ENCODE measurements at regions not wholly inside any gene's neighbourhood (a gene's known extent, or its start where the extent isn't known, plus 50 kb on each side); places are given as distances from the start of the nearest gene placed in this dataset.

DNA sequence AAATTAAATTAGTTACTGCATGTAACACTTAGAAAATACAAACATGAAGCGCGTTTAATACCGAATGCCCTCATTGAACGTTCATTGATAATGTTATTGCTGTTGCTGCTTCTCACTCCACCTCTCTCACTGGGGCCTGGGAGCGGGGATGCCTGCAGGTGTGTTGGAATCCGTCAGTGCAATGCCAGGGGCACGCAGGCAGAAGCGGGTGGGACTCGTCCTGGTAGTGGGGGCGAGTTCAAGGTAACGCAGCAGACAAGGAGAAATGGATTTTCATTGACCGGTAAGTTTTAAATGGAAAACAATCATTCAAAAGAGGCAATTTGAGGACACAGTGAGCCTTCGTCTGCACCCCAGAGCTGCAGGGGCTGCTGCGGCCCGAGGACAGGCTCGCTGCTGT is 71.2 kb upstream of the AFDN start:
- TF ChIP-seq, protein P1, sequence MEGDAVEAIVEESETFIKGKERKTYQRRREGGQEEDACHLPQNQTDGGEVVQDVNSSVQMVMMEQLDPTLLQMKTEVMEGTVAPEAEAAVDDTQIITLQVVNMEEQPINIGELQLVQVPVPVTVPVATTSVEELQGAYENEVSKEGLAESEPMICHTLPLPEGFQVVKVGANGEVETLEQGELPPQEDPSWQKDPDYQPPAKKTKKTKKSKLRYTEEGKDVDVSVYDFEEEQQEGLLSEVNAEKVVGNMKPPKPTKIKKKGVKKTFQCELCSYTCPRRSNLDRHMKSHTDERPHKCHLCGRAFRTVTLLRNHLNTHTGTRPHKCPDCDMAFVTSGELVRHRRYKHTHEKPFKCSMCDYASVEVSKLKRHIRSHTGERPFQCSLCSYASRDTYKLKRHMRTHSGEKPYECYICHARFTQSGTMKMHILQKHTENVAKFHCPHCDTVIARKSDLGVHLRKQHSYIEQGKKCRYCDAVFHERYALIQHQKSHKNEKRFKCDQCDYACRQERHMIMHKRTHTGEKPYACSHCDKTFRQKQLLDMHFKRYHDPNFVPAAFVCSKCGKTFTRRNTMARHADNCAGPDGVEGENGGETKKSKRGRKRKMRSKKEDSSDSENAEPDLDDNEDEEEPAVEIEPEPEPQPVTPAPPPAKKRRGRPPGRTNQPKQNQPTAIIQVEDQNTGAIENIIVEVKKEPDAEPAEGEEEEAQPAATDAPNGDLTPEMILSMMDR (IDR thresholded peaks at IDR 0.05): no peak
- Histone ChIP-seq H3K36me3 (ENCODE audit: low read depth, missing control alignments) (no peaks in the 10 kb centered on the region), H3K4me1 (peaks cover 14% of the 10 kb centered on the region), H3K27me3 (no peaks in the 10 kb centered on the region), H3K9me3 (no peaks in the 10 kb centered on the region), H3K4me3 (no peak overlapping the region), H3K27ac (no peak overlapping the region)
- intact Hi-C loops (cut with DNase I; ENCODE audit: low total_unique reads): no loop called here
- DNase-seq: no peak
- WGBS, 2 donors: 92 to 96% methylated on average over 16 of the region's 16 CpGs

DNA sequence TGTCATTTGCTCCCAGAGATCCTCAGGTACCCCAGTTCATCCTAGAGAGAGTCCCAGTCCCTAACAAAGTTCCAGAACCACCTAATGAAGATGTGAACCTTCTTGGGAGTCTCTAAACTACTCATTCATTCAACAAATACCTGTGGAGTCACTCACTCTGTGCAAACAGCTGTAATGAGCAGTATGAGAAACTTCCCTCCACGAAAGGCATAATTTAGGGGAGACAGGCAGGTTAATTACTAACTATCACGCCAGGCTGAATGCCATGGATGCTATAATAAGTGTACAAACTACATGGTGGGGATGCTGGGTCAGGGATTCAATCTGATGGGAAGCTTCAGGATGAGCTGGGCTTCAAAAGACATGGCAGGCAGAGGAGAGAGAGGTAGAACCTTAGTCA is 70.1 kb upstream of the AFDN start:
- H3K36me3 ChIP-seq (ENCODE audit: low read depth, missing control alignments): no peaks in the 10 kb centered on the region
- intact Hi-C loops (cut with DNase I; ENCODE audit: low total_unique reads): no loop called here
- no peaks in the 10 kb centered on the region for H3K9me3 ChIP-seq
- 82 to 85% methylated on average over 2 of the region's 2 CpGs for WGBS, 2 donors
- no peaks in the 10 kb centered on the region for H3K27me3 ChIP-seq
- no peak overlapping the region for H3K4me3 ChIP-seq
- TF ChIP-seq, protein P1 (IDR thresholded peaks at IDR 0.05): no peak
- TF ChIP-seq POLR2A (IDR thresholded peaks at IDR 0.05): no peak
- DNase-seq: no peak
- no peak overlapping the region for H3K27ac ChIP-seq
- peaks cover 14% of the 10 kb centered on the region for H3K4me1 ChIP-seq

DNA sequence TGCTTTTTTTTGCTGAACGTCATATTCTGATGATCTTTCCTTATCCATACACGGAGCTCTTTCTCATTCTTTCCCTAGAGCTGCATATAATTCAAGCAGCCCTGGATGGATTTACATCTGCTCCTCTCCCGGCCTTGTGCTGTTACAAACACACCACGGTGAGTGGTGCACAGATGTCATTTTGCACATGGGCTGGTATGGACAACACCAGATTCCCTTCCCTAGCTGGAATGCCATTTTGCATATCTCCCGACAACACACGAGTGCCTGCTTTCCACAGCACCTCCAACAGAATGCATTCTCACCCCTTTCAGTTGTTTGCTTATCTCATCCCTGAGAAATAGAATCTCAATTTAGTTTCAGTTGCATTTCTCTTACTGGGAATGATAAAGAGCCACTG is 69.5 kb upstream of the AFDN start:
- WGBS, 2 donors: 67 to 72% methylated on average over 6 of the region's 6 CpGs
- Histone ChIP-seq H3K4me1 (peaks cover 20% of the 10 kb centered on the region), H3K9me3 (no peaks in the 10 kb centered on the region), H3K36me3 (ENCODE audit: low read depth, missing control alignments) (no peaks in the 10 kb centered on the region), H3K27me3 (no peaks in the 10 kb centered on the region), H3K27ac (no peak overlapping the region), H3K4me3 (no peak overlapping the region)
- TF ChIP-seq, protein P1 (IDR thresholded peaks at IDR 0.05): no peak
- DNase-seq: no peak
- intact Hi-C loops (cut with DNase I; ENCODE audit: low total_unique reads): no loop called here

DNA sequence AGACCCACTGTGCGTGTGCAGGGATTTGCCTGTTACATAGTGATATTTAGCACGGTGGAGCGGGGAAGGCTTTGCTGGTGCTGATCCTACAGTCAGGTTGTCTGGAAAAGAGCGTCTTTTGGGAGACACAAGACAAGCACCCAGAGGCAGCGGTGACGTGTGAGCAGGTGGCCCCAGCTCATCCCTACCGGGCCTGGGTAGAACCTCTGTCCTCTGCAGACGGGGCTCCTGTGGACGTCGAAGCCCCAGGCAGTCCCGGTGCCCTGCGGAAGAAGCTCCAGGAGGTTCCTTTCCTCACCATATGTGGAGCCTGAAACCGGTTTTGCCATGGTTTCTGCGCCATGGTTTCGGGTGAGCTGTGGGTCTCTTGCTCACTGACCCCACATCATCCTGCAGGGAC is 68.9 kb upstream of the AFDN start:
- no peak for TF ChIP-seq POLR2A (IDR thresholded peaks at IDR 0.05)
- Histone ChIP-seq H3K4me3 (no peak overlapping the region), H3K27ac (no peak overlapping the region), H3K4me1 (peaks cover 20% of the 10 kb centered on the region), H3K36me3 (ENCODE audit: low read depth, missing control alignments) (no peaks in the 10 kb centered on the region), H3K9me3 (no peaks in the 10 kb centered on the region), H3K27me3 (no peaks in the 10 kb centered on the region)
- intact Hi-C loops (cut with DNase I; ENCODE audit: low total_unique reads): no loop called here
- DNase-seq: no peak
- WGBS, 2 donors: 96 to 97% methylated on average over 15 of the region's 15 CpGs

DNA sequence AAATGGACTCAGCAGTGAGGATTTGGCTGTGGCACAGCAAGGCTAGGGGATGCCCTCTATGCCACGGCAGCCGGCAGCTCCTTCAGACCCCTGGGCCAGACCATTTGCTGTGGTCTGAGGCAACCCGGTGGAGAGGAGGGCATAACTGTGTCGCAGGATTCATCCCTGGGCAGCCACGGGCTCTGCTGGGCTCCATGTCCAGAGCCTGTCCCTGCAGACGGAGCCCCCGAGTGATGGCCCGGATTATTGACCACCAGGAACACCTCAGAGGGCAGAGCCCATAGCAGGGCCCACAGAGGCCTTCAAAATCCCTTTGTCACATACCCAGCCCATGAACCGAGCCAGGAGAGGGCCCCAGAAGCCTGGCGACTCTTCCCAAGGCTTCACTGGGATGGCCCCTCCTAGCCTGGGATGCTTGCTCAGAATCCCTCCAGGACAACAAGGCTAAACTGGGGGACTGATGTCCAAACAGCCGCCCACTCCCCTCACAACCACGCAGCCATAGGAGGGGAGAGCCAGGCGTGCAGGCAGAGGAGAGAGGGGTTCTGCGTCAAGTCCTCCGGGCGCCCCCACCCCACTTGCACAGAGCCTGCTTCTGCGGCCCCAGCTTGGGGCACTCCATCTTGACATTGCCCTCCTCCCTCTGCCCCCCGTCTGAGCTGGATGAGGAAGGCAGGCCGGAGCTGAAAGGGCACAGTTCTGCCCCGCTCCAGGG is 68.2 kb upstream of the AFDN start:
- intact Hi-C loops (cut with DNase I; ENCODE audit: low total_unique reads): no loop called here
- Histone ChIP-seq H3K9me3 (no peaks in the 10 kb centered on the region), H3K27ac (no peak overlapping the region), H3K36me3 (ENCODE audit: low read depth, missing control alignments) (no peaks in the 10 kb centered on the region), H3K27me3 (no peaks in the 10 kb centered on the region), H3K4me1 (peaks cover 20% of the 10 kb centered on the region), H3K4me3 (no peak overlapping the region)
- DNase-seq: no peak
- WGBS, 2 donors: 88 to 90% methylated on average over 16 to 20 of the region's 20 CpGs
- TF ChIP-seq POLR2A (IDR thresholded peaks at IDR 0.05): no peak
- TF ChIP-seq, protein P1 (IDR thresholded peaks at IDR 0.05): no peak
